ENCODE measurements at regions not wholly inside any gene's neighbourhood (a gene's known extent, or its start where the extent isn't known, plus 50 kb on each side); places are given as distances from the start of the nearest gene placed in this dataset.

- no peak overlapping the region for H3K4me3 ChIP-seq (ENCODE audit: low read depth, low read length)
- no peak for DNase-seq (ENCODE audit: low read depth)
- no peak for TF ChIP-seq CTCF (IDR thresholded peaks at IDR 0.05; ENCODE audit: insufficient read depth, low read depth, low read length, missing control alignments)
These were observed 628.8 kb downstream of the SLITRK6 start for GRCh38 chr13:85170372-85170771.

GRCh38 chr13:85166891-85167290 lies 632.3 kb downstream of the SLITRK6 start:
- H3K4me3 ChIP-seq (ENCODE audit: low read depth, low read length): no peak overlapping the region
- DNase-seq (ENCODE audit: low read depth): no peak
- no peak for TF ChIP-seq CTCF (IDR thresholded peaks at IDR 0.05; ENCODE audit: insufficient read depth, low read depth, low read length, missing control alignments)

GRCh38 chr13:85163063-85163462 lies 636.2 kb downstream of the SLITRK6 start:
- no peak overlapping the region for H3K4me3 ChIP-seq (ENCODE audit: low read depth, low read length)
- no peak for TF ChIP-seq CTCF (IDR thresholded peaks at IDR 0.05; ENCODE audit: insufficient read depth, low read depth, low read length, missing control alignments)
- DNase-seq (ENCODE audit: low read depth): no peak

GRCh38 chr13:85148009-85148408 lies 651.2 kb downstream of the SLITRK6 start:
- DNase-seq (ENCODE audit: low read depth): no peak
- TF ChIP-seq CTCF (IDR thresholded peaks at IDR 0.05; ENCODE audit: insufficient read depth, low read depth, low read length, missing control alignments): no peak
- H3K4me3 ChIP-seq (ENCODE audit: low read depth, low read length): no peak overlapping the region

GRCh38 chr13:85142351-85142927 lies 656.8 kb downstream of the SLITRK6 start:
- no peak for DNase-seq (ENCODE audit: low read depth)
- no peak for TF ChIP-seq CTCF (IDR thresholded peaks at IDR 0.05; ENCODE audit: insufficient read depth, low read depth, low read length, missing control alignments)
- no peak overlapping the region for H3K4me3 ChIP-seq (ENCODE audit: low read depth, low read length)

GRCh38 chr13:85141401-85141800 lies 657.8 kb downstream of the SLITRK6 start:
- H3K4me3 ChIP-seq (ENCODE audit: low read depth, low read length): no peak overlapping the region
- no peak for DNase-seq (ENCODE audit: low read depth)
- no peak for TF ChIP-seq CTCF (IDR thresholded peaks at IDR 0.05; ENCODE audit: insufficient read depth, low read depth, low read length, missing control alignments)

- DNase-seq (ENCODE audit: low read depth): no peak
- no peak for TF ChIP-seq CTCF (IDR thresholded peaks at IDR 0.05; ENCODE audit: insufficient read depth, low read depth, low read length, missing control alignments)
- no peak overlapping the region for H3K4me3 ChIP-seq (ENCODE audit: low read depth, low read length)
These were observed 659.0 kb downstream of the SLITRK6 start for GRCh38 chr13:85140192-85140591.

Measured in GM12865 (cell line).